Fibroblast of the aortic adventitia (primary cell): ENCODE measurements at regions not wholly inside any gene's neighbourhood (a gene's known extent, or its start where the extent isn't known, plus 50 kb on each side); places are given as distances from the start of the nearest gene placed in this dataset.
A peak's percentile ranks its signal among the peaks of the same experiment; 100 is the strongest.
"Not testable (repeated sequence)": the region's sequence is repeated elsewhere in the genome, so short reads cannot be mapped to it uniquely, and the experiment has no call there.

Source experiments
- DNase-seq: peaks from one replicate; pipeline ENCODE4 v3.0.0-alpha.2; 2010; ENCODE audit warnings: low read depth
- H3K4me3 ChIP-seq: 2 replicates; pipeline ENCODE4 v1.5.1; 2011; ENCODE audit warnings: low read depth, mild to moderate bottlenecking, control low read depth, low read length, moderate library complexity
- CTCF ChIP-seq: IDR thresholded peaks from 2 replicates; pipeline ENCODE4 v1.5.1; 2011; ENCODE audit warnings: mild to moderate bottlenecking, low read length, control low read depth, inconsistent platforms; ENCODE audit not compliant: insufficient read depth

GRCh38 chr1:219415915-219416314 is 197.0 kb downstream of the ZC3H11B start:
- H3K4me3 ChIP-seq: no peak overlapping the region
- no peak for TF ChIP-seq CTCF
- no peak for DNase-seq

- H3K4me3 ChIP-seq: no peak overlapping the region
- DNase-seq: no peak
- no peak for TF ChIP-seq CTCF
Measured at GRCh38 chr1:219415433-219415832, 197.5 kb downstream of the ZC3H11B start.

- no peak overlapping the region for H3K4me3 ChIP-seq
- DNase-seq: no peak
- no peak for TF ChIP-seq CTCF
Measured at GRCh38 chr1:219414250-219414649, 198.7 kb downstream of the ZC3H11B start.

- no peak overlapping the region for H3K4me3 ChIP-seq
- DNase-seq: no peak
- no peak for TF ChIP-seq CTCF
Measured at GRCh38 chr1:219413536-219413935, 199.4 kb downstream of the ZC3H11B start.

GRCh38 chr1:219412772-219413171 is 200.1 kb downstream of the ZC3H11B start:
- H3K4me3 ChIP-seq: no peak overlapping the region
- DNase-seq: peak; percentile 70
- TF ChIP-seq CTCF: no peak

- not testable (repeated sequence) for H3K4me3 ChIP-seq, DNase-seq
Measured at GRCh38 chr1:219410721-219411120, 202.2 kb downstream of the ZC3H11B start.

- H3K4me3 ChIP-seq: no peak overlapping the region
- no peak for DNase-seq
- TF ChIP-seq CTCF: no peak
Measured at GRCh38 chr1:219405531-219406331, 207.2 kb downstream of the ZC3H11B start.
